ENCODE measurements at regions not wholly inside any gene's neighbourhood (a gene's known extent, or its start where the extent isn't known, plus 50 kb on each side); places are given as distances from the start of the nearest gene placed in this dataset.

- DNase-seq = no peak
Measured at GRCh38 chr2:105621038-105621437, 123.7 kb upstream of the NCK2 start.

DNA sequence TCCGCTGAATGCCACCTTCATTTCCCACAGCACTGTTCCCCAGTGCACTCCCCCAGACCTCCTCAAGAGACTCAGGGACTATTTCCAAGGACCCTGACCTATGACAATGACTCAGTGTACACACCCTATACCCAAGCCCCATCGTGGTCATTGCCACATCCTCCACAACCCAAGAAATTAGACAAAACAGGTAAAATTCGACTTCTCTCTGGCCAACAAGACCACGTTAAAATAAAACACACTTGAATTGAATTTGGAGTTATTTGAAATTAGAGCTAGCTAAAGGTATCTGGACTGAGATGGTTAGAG lies 126.4 kb upstream of the NCK2 start:
- DNase-seq = no peak

DNA sequence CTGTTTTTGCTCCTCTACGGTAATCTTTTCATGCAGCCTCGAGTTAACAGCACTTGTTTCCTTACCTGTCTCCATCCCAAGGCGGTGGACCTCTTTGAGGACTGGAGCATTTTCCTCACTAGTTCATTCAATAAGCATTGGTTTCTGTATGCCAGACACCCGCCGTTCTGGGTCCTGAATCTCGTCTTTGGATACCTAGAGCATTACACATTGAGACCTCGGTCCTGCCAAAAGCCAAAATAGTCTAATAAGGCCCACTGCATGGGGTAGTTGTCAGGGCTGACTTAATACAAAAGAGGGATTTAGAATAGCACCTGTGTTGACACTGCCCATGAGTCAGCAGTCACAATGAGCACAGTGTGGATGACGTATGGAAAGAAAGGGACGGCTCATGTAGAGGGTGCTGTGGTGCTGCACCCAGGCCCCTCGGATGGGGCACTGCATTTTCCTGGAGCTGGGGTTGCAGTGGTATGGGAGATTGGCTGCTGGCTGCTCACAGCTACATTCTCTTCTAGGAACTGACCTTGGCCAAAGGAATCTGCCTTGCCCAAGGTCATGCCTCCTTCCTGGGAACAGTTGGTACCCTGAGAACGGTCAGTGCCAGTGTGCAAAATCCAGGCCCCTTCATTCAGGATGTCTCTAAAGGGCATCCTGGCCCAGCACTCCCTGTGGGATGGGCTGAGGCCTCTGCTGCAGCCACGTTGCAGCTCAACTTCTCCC lies 126.9 kb upstream of the NCK2 start:
- DNase-seq = no peak

DNA sequence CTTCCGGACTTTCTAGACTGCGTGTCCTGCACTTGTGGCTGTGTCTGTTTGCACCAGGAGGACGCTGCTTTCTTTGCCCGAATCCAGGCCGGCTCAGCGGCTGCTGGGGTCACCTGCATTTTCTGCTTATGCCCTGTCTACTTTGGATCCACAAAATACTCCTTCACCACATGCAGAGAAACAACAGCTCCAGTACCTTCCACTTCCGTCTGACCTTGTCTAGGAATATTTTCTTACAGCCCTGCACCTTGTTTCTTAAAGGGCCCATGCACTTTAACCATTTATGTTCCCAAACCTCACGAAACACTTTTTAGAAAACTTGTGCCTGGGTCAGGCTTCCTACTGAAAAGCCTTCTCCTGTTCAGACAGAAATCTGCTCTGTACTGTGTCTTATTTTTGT lies 129.4 kb upstream of the NCK2 start:
- no peak for DNase-seq

DNA sequence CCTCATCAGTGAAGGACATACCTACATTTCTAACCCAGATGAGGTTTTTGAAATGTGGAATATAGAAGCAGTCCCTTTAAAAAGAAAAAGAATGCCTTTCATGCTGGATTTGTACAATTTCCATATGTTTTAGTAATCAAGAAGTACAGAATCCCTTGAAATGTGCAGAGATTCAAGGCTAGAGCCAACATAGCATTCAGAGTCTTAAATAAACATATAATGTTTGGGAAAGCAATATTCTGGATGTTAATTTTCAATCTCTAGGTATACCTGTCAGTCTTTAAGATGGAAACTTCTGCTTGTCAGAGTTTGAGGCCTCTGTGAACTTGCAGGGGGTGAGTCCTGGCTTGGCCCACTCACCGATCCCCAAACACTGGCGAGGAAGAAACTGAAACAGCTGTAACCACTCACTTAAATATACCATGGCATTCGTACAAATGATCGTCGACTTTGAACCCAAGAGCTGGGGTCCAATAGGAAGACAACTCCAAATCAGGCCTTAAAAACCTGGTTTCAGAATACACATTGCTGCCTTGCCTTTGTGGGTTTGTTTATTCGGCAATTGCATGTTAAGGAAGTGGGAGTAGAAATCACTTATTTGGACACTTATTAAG lies 132.8 kb upstream of the NCK2 start:
- peak; percentile 70 to 72 for DNase-seq

- DNase-seq = no peak
Measured at GRCh38 chr2:105611333-105611637, 133.4 kb upstream of the NCK2 start.

DNA sequence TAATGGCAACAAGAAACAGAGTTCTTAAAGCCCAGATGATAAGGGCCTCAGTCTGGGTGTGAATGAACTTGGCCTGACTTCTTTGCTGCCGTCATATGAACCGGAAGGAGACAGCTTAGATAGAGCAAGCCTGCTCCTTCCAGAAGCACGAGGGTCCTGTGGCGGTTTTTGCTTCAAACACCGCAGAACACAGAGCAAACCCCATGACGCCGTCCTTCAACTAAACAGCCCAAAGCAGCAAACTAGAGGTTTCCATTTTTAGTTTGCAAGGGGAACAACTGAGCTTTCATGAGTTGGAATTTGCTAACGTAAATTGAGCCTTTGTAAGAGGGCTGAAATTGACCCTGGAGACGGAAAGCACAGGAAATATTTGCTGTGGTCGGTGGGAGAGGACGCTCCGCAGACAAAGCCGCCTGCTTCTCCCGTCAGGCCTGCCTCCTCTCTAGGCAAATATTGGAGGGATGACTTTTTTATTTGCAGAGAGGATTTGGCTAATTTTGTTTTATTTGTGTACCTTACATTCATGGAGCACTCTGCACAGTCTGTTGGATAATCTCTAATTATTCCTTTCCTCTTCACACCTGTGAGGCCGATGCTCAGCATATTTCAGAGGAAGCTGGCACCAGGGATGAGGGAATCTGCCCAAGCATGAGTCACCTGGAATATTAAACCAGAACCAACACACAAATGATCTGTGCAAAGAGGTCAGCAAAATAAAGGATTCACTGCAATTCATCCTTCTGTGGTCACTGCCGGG lies 134.0 kb upstream of the NCK2 start:
- DNase-seq = no peak

GRCh38 chr2:105609746-105610402 lies 134.8 kb upstream of the NCK2 start:
- no peak for DNase-seq

DNA sequence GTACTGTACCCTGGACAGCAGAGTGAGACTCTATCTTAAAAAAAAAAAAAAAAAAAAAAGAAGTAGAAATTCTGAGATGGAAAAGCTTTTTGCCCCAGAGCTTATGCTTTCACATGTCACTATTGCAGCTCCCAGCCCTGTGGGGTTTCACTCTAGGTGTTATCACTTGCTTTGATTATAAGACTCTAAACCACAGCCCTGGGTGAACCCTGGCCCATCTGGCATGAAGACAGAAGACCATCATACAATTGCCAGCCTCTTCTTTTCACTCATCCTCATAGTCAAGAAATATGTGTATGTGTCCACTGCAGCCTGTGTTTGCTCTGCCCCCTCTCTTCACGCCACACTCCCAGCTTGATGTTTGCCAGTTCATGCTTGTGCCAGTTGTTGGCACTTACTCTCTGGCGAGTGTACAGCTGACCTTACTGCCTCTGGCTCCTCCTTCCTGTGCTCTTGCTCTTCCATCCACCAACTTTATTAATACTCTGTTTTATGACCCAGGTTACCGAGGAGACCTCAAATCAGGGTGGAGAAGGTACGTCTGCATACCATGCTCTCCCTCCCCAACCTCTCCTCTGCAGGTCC lies 136.7 kb upstream of the NCK2 start:
- no peak for DNase-seq

- no peak for DNase-seq
Measured at GRCh38 chr2:105606081-105606480, 138.6 kb upstream of the NCK2 start.

DNA sequence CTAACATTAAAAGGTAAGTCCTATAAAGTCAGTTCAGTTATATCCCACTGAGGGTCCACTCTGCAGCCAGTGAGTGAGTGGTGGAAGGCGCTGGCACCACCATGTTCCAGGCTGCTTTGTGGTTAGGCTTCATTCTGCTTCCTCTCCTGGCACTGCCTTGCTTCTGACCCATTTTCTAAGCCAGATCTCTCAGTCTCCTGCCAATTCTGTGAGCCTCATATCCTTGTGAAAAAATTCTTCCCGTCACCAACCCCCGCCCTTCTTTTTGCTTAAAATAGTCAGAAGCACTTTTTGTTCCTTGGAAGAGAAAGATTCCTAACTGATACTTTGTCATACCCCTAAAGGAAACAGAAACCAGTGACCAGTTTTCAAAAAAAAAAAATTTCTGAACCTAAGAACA lies 139.8 kb upstream of the NCK2 start:
- DNase-seq = no peak

GRCh38 chr2:105600949-105601794 lies 143.5 kb upstream of the NCK2 start:
- DNase-seq = no peak

- no peak for DNase-seq
Measured at GRCh38 chr2:105600602-105600948, 144.1 kb upstream of the NCK2 start.

GRCh38 chr2:105600037-105600442 lies 144.7 kb upstream of the NCK2 start:
- DNase-seq = no peak

DNA sequence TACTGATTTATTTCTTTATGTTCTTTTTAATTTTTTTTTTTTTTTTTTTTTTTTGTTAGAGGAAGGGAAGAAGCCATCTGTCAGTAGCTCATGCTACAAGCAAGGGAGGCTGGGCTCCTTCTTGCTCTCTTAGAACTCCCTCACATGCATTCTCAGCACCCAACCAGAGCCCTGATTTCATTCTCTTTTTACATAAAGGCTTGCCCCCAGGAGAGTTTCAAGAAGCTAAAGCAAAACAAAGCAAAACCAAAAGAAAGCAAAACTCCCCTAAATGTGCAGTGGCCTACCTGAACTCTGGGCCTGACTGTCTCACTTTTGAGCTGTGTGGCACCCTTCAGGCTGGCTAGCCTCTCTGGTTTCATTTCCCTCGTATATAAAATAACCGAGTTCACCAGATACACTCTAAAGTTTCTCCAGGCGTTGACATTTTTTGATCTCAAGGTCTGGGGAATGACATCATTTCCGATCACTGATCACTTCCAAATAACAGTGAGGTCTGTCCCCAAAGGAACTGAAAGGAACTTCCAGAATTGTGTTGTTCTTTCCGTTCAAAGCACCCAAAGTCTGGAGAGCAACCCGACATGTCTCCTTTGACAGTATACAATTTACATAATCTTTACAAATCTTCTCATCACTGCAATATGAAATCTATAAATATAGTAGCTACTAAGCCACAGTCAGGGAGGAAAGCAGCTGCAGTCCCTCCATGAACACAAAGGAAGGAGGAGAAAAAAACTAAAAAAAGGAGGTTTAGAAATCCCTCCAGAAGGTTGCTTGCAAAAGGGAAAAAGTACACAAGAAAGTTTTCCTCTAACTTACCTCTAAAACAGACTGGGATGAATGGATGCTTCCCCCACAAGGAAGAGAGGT lies 145.6 kb upstream of the NCK2 start:
- peak in 1 of 2 donors; percentile 46 for DNase-seq

DNA sequence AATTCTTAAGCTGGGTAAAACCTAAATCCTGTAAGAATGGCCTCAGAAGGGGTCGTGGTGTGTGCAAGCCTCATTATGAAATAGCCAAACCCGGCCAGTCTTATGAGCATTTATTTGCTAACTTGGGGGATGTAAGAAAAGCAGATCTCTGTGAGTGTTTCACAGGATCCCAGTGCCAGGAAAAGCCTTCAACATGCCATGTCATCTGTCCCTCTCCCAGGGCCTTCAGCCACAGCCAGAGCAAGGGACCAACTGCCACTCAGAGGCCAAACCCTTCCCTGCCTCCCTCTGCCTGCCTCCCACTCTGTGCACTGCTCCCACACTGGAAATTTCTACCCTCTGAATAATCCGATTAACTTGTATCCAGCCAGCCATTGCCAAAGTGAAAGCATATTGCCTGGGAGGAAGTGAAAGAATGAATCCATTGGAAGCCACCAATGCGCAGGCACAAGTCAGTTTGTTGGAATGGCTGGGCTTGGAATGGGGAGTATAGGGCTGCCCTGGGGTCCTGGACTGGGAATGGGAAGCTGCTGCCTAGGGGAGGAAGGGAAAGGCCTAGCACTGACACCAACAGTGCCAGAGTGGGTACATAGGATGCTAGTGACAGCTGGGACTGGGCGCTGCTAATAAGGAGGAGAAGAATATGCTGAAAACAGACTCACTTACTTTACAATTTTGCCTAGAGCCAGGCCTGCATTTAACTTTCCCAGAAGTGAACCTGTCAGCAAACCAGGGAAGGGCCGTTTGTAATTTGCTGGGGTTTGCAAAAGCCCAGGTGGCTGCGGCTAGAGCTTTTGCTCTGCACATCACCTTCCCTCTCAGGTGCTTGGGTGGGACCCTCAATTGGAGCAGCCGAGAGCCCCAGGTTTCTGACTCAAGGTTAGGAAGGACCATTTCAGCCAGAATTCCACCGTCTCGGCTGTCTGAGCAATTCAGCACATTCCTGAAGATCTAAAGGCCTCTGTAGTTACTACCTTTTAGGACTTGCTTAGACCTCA lies 146.6 kb upstream of the NCK2 start:
- DNase-seq = no peak

DNA sequence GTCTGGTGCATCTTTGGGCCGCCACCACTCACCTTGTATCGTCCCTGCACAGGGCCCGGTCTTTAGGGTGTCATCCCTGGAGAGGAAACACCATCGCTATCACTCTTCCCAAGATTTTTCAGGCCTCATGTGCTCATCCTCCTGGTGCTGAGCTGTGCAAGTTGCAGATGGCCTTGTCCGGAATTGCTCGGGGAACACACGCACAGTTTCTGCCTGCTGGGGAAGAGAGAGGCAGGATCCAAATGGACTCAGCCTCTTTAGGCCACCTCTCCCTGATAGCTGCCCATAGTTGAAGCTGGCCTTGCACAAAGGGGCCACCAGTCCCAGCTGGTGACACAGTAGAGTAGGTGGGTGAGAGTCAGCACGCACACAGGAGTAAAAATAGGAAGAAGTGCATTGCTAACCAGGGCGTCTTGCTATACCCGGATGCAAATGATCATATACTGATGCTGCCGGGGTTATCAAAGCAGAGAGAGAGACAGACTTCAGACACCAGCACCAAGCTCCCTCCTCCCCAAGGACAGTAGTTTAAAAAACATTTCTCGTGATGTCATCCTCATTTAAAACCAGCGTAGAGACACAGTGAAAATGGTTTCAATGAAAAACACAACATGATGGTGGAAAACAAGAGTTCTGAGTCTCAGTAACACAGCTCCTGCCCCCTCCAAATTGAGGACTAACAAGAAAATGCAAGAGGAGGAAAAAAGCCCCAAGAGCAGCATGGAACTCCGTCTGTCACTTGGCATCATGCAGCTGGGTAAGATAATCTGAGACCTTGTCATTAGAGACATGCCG lies 147.5 kb upstream of the NCK2 start:
- DNase-seq = no peak

DNA sequence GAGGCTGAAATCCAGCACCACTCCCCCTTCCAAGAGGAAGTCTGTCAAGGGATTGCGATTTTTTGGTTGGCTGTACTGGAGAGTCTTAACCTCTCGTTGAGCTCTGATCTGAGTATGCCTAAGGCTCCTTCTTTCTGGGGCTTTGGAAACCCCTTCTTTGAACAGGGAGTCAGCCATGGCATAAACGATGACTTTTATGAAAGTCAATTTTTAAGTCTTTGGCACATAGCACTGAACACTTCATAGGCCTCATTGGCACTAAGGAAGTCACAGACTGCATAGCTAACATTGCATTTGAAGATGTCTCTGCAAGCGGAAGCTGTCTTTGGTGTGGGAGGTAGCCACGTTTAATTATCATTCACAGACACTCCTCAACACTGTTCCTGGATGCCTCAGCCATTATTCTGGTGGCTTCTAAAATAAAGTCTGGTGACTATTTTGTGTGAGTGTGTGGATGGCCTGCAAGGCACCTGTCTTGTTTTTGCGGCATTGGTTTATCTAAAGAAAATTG lies 148.2 kb upstream of the NCK2 start:
- DNase-seq = no peak
